GM12865 (cell line): ENCODE measurements at regions not wholly inside any gene's neighbourhood (a gene's known extent, or its start where the extent isn't known, plus 50 kb on each side); places are given as distances from the start of the nearest gene placed in this dataset.
A peak's percentile ranks its signal among the peaks of the same experiment; 100 is the strongest.

Experiments used
- DNase-seq: peaks from one replicate; pipeline ENCODE4 v3.0.0; 2010; ENCODE audit warnings: low read depth
- H3K4me3 ChIP-seq: 2 replicates; pipeline ENCODE4 v1.5.1; 2011; ENCODE audit warnings: mild to moderate bottlenecking, low read depth, low read length, control low read depth
- TF ChIP-seq, protein P1 (sequence below): IDR thresholded peaks from 2 replicates; pipeline ENCODE4 v1.5.1; 2011; ENCODE audit warnings: low read length, control low read depth, low read depth, inconsistent platforms; ENCODE audit not compliant: insufficient read depth; ENCODE audit errors: missing control alignments

DNA sequence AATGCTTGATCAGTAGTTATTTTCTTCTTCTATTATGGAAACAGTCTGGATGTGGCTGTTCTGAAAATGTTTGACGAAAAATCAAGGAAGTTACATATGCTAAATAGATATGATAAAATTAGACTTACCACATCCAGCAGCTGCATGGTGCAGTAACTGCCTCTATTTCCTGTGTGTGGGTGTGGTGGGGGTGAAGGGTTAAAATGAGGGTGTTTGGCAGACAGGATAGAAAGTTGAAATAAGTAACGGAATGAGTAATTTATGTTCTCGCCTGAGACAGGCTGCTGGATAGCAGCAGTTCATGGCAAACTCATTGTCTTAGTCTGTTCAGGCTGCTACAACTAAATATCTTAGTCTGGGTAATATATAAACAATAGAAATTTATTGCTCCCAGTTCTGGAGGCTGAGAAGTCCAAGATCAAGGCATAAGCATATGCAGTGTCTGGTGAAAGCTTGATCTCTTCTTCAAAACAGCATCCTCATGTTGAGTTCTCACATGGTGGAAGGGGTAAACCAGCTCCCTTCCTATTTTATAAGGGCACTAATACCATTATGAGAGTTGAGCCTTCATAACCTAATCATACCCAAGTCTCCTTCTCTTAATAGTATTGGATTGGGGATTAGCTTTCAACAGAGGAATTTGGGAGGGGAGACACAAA, 1248.9 kb downstream of the SLITRK5 start:
- H3K4me3 ChIP-seq = no peak overlapping the region
- peak; percentile 35 for DNase-seq
- TF ChIP-seq, protein P1, sequence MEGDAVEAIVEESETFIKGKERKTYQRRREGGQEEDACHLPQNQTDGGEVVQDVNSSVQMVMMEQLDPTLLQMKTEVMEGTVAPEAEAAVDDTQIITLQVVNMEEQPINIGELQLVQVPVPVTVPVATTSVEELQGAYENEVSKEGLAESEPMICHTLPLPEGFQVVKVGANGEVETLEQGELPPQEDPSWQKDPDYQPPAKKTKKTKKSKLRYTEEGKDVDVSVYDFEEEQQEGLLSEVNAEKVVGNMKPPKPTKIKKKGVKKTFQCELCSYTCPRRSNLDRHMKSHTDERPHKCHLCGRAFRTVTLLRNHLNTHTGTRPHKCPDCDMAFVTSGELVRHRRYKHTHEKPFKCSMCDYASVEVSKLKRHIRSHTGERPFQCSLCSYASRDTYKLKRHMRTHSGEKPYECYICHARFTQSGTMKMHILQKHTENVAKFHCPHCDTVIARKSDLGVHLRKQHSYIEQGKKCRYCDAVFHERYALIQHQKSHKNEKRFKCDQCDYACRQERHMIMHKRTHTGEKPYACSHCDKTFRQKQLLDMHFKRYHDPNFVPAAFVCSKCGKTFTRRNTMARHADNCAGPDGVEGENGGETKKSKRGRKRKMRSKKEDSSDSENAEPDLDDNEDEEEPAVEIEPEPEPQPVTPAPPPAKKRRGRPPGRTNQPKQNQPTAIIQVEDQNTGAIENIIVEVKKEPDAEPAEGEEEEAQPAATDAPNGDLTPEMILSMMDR = no peak

GRCh38 chr13:88925954-88926353, 1254.8 kb downstream of the SLITRK5 start:
- DNase-seq = no peak
- TF ChIP-seq, protein P1 = no peak
- no peak overlapping the region for H3K4me3 ChIP-seq

DNA sequence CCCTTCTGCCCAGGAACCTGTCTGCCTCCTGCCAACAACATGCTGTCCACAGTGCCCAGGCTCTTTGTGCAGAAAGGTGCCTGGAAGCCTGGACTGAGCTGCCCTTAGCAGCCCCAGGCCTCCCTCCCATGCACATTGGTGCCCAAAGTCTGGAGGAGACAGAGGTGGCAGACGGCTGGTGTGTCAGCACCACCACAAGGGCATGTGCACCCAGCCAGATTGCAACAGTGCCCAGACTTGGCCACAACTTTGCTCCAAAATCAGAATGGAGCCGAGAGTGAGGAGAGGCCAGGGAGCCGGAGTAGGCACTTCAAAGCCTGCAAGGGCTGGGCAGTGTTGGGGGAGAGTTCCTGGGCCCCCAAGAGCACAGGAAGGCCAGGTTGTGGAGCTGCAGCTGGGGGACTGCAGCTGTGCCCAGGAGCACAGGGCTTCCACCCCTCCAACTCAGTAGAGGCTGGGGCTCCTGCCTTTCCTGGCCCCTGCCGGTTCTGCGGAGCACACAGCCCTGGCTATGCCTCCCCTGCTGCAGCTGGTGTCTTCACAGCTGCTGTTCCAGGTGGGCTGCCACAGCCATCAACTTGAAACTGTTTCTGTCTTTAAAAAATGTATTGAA, 1255.8 kb downstream of the SLITRK5 start:
- DNase-seq = no peak
- H3K4me3 ChIP-seq = no peak overlapping the region
- TF ChIP-seq, protein P1 = no peak

GRCh38 chr13:88932950-88933349, 1261.8 kb downstream of the SLITRK5 start:
- H3K4me3 ChIP-seq = no peak overlapping the region

GRCh38 chr13:88937384-88937783, 1266.2 kb downstream of the SLITRK5 start:
- no peak overlapping the region for H3K4me3 ChIP-seq
- TF ChIP-seq, protein P1 = no peak
- DNase-seq = no peak

More at GRCh38 chr13:88932950-88933349, 1261.8 kb downstream of the SLITRK5 start:
- TF ChIP-seq, protein P1 = no peak
- no peak for DNase-seq

- DNase-seq = no peak
- no peak overlapping the region for H3K4me3 ChIP-seq
- TF ChIP-seq, protein P1 = no peak
These were observed 1274.6 kb downstream of the SLITRK5 start for GRCh38 chr13:88945793-88946192.
